ENCODE measurements at regions not wholly inside any gene's neighbourhood (a gene's known extent, or its start where the extent isn't known, plus 50 kb on each side); places are given as distances from the start of the nearest gene placed in this dataset.
"Not testable (repeated sequence)": the region's sequence is repeated elsewhere in the genome, so short reads cannot be mapped to it uniquely, and the experiment has no call there.

DNA sequence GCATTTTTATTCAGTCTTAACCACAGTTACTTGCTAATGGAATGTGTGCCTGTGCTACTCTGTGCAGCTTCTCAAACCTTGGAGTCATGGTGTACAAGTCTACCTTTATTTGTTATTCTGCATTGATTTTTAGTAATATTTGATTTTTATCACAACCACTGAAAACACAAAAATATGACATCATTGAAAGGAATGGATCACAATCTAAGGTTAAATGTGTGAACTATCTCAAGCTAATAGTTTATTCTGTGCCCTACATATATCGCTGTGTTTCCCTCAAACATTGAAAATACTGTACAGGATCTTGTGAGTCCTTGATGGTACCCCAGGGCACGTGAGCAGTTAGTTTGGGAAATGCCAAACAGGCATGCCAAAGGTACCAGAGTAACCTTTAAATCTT lies 573.4 kb downstream of the FRK start:
- TF ChIP-seq, protein P1, sequence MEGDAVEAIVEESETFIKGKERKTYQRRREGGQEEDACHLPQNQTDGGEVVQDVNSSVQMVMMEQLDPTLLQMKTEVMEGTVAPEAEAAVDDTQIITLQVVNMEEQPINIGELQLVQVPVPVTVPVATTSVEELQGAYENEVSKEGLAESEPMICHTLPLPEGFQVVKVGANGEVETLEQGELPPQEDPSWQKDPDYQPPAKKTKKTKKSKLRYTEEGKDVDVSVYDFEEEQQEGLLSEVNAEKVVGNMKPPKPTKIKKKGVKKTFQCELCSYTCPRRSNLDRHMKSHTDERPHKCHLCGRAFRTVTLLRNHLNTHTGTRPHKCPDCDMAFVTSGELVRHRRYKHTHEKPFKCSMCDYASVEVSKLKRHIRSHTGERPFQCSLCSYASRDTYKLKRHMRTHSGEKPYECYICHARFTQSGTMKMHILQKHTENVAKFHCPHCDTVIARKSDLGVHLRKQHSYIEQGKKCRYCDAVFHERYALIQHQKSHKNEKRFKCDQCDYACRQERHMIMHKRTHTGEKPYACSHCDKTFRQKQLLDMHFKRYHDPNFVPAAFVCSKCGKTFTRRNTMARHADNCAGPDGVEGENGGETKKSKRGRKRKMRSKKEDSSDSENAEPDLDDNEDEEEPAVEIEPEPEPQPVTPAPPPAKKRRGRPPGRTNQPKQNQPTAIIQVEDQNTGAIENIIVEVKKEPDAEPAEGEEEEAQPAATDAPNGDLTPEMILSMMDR (IDR thresholded peaks at IDR 0.05; ENCODE audit: unreplicated experiment) = no peak
- Mint-ChIP-seq H3K27ac (ENCODE audit: low read depth, unreplicated experiment) (no peak overlapping the region), H3K27me3 (ENCODE audit: insufficient read depth, unreplicated experiment) (peaks cover 14% of the 10 kb centered on the region), H3K36me3 (ENCODE audit: insufficient read depth, unreplicated experiment) (no peaks in the 10 kb centered on the region), H3K4me3 (ENCODE audit: unreplicated experiment) (no peak overlapping the region), H3K9me3 (ENCODE audit: unreplicated experiment) (peaks cover 8% of the 10 kb centered on the region), H3K4me1 (ENCODE audit: insufficient read depth, unreplicated experiment) (no peaks in the 10 kb centered on the region)
- intact Hi-C loops (cut with micrococcal nuclease) = no loop called here
- ChIA-PET CTCF (no interaction called here), POLR2A (no interaction called here)
- no peak for DNase-seq (ENCODE audit: unreplicated experiment)
- BruUV-seq (replicated peaks) = no TSS peak

DNA sequence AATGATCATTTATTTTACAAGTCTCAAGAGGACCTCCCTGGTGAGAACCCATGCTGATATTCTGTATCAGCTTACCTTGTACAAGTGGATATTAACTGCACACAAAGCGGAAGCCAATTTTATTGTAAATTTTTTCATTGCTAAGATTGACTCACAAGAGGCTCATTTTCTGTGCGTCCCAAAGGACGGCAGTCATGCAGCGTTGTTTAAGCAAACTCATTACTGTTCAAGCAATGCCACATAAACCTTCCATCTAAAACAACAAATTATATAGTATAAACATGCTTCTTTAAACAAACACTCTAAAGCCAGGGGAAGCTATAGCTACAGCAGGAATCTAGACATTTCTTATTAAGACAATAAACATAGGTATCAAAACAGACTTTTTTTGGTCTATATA lies 575.3 kb downstream of the FRK start:
- Mint-ChIP-seq H3K4me1 (ENCODE audit: insufficient read depth, unreplicated experiment) (no peaks in the 10 kb centered on the region), H3K36me3 (ENCODE audit: insufficient read depth, unreplicated experiment) (no peaks in the 10 kb centered on the region), H3K27me3 (ENCODE audit: insufficient read depth, unreplicated experiment) (peaks cover 14% of the 10 kb centered on the region), H3K4me3 (ENCODE audit: unreplicated experiment) (no peak overlapping the region), H3K9me3 (ENCODE audit: unreplicated experiment) (peaks cover 8% of the 10 kb centered on the region), H3K27ac (ENCODE audit: low read depth, unreplicated experiment) (no peak overlapping the region)
- intact Hi-C loops (cut with micrococcal nuclease) = no loop called here
- TF ChIP-seq, protein P1 (IDR thresholded peaks at IDR 0.05; ENCODE audit: unreplicated experiment) = no peak
- POLR2A ChIA-PET = interaction anchor here (0.7 kb wide), 1 partner anchor 1004 kb away, joined by 3 read pairs; no protein-coding TSS in a partner anchor
- no TSS peak for BruUV-seq (replicated peaks)
- CTCF ChIA-PET = no interaction called here
- no peak for DNase-seq (ENCODE audit: unreplicated experiment)

DNA sequence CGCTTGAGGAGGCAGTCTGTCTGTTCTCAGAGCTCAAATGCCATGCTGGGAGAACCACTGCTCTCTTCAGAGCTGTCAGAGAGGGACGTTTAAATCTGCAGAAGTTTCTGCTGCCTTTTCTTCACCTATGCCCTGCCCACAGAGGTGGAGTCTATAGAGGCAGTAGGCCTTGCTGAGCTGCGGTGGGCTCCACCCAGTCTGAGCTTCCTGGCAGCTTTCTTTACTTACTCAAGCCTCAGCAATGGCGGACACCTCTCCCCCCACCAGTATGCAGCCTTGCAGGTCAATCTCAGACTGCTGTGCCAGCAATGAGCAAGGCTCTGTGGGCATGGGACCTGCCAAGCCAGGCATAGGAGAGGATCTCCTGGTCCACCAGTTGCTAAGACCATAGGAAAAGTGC lies 580.1 kb downstream of the FRK start:
- intact Hi-C loops (cut with micrococcal nuclease); H3K4me3 Mint-ChIP-seq (ENCODE audit: unreplicated experiment); H3K4me1 Mint-ChIP-seq (ENCODE audit: insufficient read depth, unreplicated experiment); H3K27ac Mint-ChIP-seq (ENCODE audit: low read depth, unreplicated experiment); POLR2A ChIA-PET; H3K36me3 Mint-ChIP-seq (ENCODE audit: insufficient read depth, unreplicated experiment); BruUV-seq (replicated peaks); CTCF ChIA-PET; DNase-seq (ENCODE audit: unreplicated experiment); H3K9me3 Mint-ChIP-seq (ENCODE audit: unreplicated experiment): not testable (repeated sequence)
- H3K27me3 Mint-ChIP-seq (ENCODE audit: insufficient read depth, unreplicated experiment) = peaks cover 18% of the 10 kb centered on the region

DNA sequence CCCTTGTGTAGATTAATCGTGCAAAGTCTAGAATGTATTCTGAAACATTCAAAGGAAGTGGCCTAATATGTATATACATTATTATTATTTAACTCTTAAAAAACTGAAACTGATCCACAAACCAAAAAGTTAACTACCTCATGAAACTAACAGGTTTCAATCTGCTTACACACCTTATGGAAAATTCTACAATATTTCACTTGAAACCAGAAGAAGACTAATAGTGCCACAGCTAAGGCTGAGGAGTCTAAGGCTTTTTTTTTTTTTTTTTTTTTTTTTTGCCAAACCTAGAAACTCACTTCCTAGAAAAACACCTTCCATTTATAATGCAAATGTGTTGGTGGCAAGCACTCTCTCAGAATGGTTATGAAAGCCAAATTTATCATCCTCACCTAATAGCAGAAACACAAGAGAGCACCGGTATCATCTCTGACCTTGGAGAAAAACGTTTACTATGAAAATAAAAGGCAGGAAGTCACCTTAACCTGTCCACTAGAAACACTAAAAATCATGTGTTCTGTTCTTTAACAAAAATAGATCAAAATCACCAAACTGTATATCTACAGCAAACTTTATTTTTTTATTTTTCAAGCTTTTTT lies 586.1 kb downstream of the FRK start:
- TF ChIP-seq, protein P1 (IDR thresholded peaks at IDR 0.05; ENCODE audit: unreplicated experiment) = no peak
- Mint-ChIP-seq H3K4me3 (ENCODE audit: unreplicated experiment) (no peak overlapping the region), H3K9me3 (ENCODE audit: unreplicated experiment) (peaks cover 6% of the 10 kb centered on the region), H3K27me3 (ENCODE audit: insufficient read depth, unreplicated experiment) (peaks cover 18% of the 10 kb centered on the region), H3K27ac (ENCODE audit: low read depth, unreplicated experiment) (no peak overlapping the region), H3K36me3 (ENCODE audit: insufficient read depth, unreplicated experiment) (no peaks in the 10 kb centered on the region), H3K4me1 (ENCODE audit: insufficient read depth, unreplicated experiment) (no peaks in the 10 kb centered on the region)
- ChIA-PET POLR2A (no interaction called here), CTCF (no interaction called here)
- BruUV-seq (replicated peaks) = no TSS peak
- no peak for DNase-seq (ENCODE audit: unreplicated experiment)
- intact Hi-C loops (cut with micrococcal nuclease) = no loop called here

Data from MCF 10A (cell line).